Immature natural killer cell (primary cell): ENCODE measurements at regions not wholly inside any gene's neighbourhood (a gene's known extent, or its start where the extent isn't known, plus 50 kb on each side); places are given as distances from the start of the nearest gene placed in this dataset.
"Not testable (repeated sequence)": the region's sequence is repeated elsewhere in the genome, so short reads cannot be mapped to it uniquely, and the experiment has no call there.

Source experiments
- DNase-seq, 3 donors: peaks; one replicate each; pipeline ENCODE4 v3.0.0; 2022; ENCODE audit warnings: mixed read lengths in 1 of 3
- H3K27ac Mint-ChIP-seq, 6 donors: one replicate each; pipeline ENCODE4 v1.8.0; 2020; ENCODE audit warnings: mixed read lengths in 6 of 6, mild to moderate bottlenecking in 5 of 6, inconsistent platforms in 4 of 6, moderate library complexity in 3 of 6
- H3K27me3 Mint-ChIP-seq, 3 donors: one replicate each; pipeline ENCODE4 v1.8.0; 2020 to 2021; ENCODE audit warnings: low read depth in 3 of 3, mild to moderate bottlenecking in 3 of 3, mixed read lengths in 3 of 3, moderate library complexity in 3 of 3, inconsistent platforms in 1 of 3
- H3K36me3 Mint-ChIP-seq, 3 donors: one replicate each; pipeline ENCODE4 v1.8.0; 2020; ENCODE audit warnings: mixed read lengths in 3 of 3, inconsistent platforms in 2 of 3, mild to moderate bottlenecking in 2 of 3
- H3K4me1 Mint-ChIP-seq, 2 donors: one replicate each; pipeline ENCODE4 v1.8.0; 2020; ENCODE audit warnings: inconsistent platforms in 2 of 2, mild to moderate bottlenecking in 2 of 2, mixed read lengths in 2 of 2, moderate library complexity in 1 of 2
- H3K4me3 Mint-ChIP-seq, 5 donors: one replicate each; pipeline ENCODE4 v1.8.0; 2020; ENCODE audit warnings: mild to moderate bottlenecking in 5 of 5, mixed read lengths in 5 of 5, inconsistent platforms in 3 of 5, moderate library complexity in 3 of 5
- H3K9me3 Mint-ChIP-seq, 6 donors: one replicate each; pipeline ENCODE4 v1.8.0; 2020; ENCODE audit warnings: mild to moderate bottlenecking in 6 of 6, mixed read lengths in 6 of 6, inconsistent platforms in 4 of 6, moderate library complexity in 3 of 6

DNA sequence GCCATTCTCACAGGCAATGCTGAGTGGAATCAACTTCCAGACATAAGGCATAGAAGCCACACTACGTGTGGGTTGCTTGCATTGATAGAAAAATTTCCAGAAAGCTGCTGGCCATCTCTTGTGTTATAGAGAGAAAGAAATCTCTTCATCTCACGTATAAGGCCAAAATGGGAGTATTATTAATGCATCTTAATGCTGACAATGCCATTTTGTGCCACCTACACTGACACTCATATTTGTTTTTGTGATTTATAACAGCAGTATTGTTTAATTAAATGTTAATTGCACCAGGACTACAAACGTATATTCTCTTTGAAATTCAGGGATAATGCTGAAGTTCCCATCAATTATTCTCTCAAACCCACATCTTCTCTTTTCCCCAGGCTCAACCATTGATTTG is 56.1 kb upstream of the TMEM132D start:
- peaks cover 0 to 3% (median 3%) of the 10 kb centered on the region in 3 donors for H3K27me3 Mint-ChIP-seq
- no peak overlapping the region for H3K27ac Mint-ChIP-seq
- DNase-seq = no peak
- no peaks in the 10 kb centered on the region for H3K36me3 Mint-ChIP-seq
- H3K4me3 Mint-ChIP-seq = no peak overlapping the region
- H3K4me1 Mint-ChIP-seq = no peaks in the 10 kb centered on the region
- no peaks in the 10 kb centered on the region for H3K9me3 Mint-ChIP-seq

DNA sequence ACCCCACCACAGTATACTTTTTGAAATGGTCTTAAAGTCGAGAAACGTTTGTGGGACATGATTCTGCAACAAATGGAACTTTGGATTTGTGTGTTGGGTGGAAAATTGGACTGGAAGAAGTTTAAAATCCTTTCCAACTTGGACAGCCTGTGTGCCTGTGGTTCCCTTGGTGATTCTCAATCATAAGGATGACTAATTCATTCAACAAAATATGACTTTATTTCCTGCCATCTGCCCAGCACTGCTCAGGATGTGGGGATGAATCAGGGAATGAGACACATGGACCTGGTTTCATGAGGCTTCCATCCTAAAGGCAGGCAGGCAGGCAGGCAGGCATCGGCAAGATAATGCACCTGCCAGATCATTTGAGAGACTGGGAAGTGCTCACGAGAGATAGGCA is 57.3 kb upstream of the TMEM132D start:
- no peaks in the 10 kb centered on the region for H3K36me3 Mint-ChIP-seq
- no peak for DNase-seq
- H3K27ac Mint-ChIP-seq = no peak overlapping the region
- peaks cover 1 to 3% (median 3%) of the 10 kb centered on the region in 3 donors for H3K27me3 Mint-ChIP-seq
- H3K9me3 Mint-ChIP-seq = no peaks in the 10 kb centered on the region
- no peaks in the 10 kb centered on the region for H3K4me1 Mint-ChIP-seq
- H3K4me3 Mint-ChIP-seq = no peak overlapping the region

DNA sequence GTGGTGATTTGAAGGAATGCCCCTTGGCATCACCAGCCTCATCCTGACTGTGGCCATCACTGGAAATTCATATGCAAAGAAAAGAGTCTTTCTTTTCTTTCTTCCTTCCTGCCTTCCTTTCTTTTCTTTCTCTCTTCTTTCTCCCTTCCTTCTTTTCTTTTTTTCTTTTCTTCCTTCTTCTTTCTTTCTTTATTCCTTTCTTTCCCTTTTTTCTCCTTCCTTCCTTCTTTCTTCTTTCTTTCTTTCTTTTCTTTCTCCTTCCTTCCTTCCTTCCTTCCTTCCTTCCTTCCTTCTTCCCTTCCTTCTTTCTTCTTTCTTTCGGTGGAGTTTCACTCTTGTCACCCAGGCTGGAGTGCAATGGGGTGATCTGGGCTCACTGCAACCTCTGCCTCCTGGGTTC is 58.0 kb upstream of the TMEM132D start:
- no peak for DNase-seq
- H3K27me3 Mint-ChIP-seq = peaks cover 1 to 3% (median 3%) of the 10 kb centered on the region in 3 donors
- H3K27ac Mint-ChIP-seq = no peak overlapping the region
- no peaks in the 10 kb centered on the region for H3K36me3 Mint-ChIP-seq
- H3K9me3 Mint-ChIP-seq = no peaks in the 10 kb centered on the region
- no peaks in the 10 kb centered on the region for H3K4me1 Mint-ChIP-seq
- no peak overlapping the region for H3K4me3 Mint-ChIP-seq

DNA sequence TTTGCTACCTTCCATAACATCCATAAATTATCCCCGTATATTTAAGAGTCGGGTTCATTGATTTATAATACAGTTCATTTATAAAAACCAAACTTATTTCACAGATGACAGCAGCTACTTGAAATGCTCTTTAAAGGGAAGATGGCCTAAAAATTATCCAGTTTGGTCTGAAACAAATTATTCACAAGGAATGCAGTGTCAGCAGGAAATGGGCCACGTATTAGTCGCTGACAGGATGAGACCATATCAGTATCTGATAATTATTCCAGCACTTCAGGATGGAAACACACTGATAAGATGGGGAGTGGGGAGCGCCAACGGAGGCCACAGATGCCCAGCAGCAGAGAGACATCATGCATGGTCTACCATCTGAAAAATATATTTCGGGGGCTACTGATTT is 60.5 kb upstream of the TMEM132D start:
- Mint-ChIP-seq H3K27me3 (peaks cover 1 to 3% (median 3%) of the 10 kb centered on the region in 3 donors), H3K27ac (no peak overlapping the region), H3K4me1 (no peaks in the 10 kb centered on the region), H3K36me3 (no peaks in the 10 kb centered on the region), H3K9me3 (no peaks in the 10 kb centered on the region), H3K4me3 (no peak overlapping the region)
- DNase-seq = no peak

DNA sequence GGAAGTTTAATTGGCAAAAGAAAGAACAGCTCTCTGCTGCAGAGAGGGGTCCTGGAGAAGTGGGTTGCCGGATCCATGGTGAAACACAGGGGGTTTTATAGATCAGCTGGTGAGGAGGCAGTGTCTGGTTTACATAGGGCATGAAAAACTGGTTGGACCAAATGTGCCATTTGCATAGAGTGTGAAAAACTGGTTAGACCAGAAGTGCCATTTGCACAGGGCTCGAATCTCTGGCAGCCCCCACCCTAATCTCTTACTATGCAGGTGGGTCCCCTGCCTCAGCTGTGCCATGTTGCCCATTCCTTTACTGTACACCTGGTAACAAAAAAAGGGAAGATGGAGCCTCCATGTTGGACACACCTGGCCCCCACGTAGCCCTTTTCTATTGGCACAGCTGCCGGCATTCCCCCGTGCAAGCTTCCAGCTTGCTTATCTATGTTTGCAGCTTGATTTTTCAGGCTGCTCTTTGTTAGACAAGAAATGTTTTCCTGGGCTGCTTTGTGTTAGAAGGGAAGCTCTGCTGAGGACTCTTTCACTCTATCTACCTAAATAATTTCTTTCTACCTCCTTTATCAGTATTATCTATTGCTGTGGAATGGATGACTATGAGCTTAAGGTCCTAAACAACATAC is 61.1 kb upstream of the TMEM132D start:
- Mint-ChIP-seq H3K27ac (no peak overlapping the region), H3K9me3 (no peaks in the 10 kb centered on the region), H3K36me3 (no peaks in the 10 kb centered on the region), H3K4me1 (no peaks in the 10 kb centered on the region), H3K4me3 (no peak overlapping the region), H3K27me3 (peaks cover 1 to 3% (median 3%) of the 10 kb centered on the region in 3 donors)
- no peak for DNase-seq

DNA sequence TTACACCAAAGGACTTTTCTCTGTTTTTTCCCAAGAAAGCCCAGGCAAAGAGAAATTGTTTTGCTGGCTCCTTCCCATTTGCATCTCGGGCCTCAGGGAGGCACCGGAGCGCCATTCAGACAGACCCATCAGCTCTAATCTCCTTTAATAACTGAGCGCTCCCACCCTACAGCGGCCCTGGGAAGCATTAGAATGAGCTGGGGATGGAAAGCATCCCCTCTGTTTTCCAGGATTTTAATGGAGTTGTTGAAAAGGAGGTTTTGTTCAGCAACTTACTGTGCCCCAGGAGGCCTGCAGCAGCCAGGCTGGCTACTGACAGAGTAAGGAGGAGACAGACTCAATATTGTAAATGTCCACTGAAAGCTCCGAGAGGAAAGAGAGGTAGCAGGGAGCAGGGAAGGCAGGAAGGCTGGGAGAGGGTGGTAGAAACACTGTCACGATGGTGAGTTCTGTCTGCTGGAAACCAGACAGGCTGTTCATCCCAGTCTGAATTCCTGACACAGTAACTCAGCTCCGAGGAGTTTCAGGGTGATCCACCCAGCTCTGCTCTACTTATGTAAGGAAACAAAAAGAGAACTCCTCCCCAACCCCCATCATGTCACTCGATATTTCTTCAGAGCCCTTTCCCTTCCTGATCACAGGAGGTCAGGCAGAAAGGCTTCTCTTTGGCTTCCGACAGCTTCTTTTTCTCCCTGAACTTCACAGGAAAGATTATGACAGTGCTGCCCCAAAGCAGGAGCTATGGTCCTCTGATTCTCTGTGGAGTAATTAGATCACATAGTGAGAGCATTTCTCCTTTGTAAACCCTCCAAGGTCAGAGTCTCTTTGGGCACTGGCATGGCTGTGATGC is 62.5 kb upstream of the TMEM132D start:
- Mint-ChIP-seq H3K4me1 (no peaks in the 10 kb centered on the region), H3K36me3 (no peaks in the 10 kb centered on the region), H3K27ac (no peak overlapping the region), H3K4me3 (no peak overlapping the region), H3K9me3 (peaks cover 0 to 1% (median 0%) of the 10 kb centered on the region in 6 donors), H3K27me3 (peaks cover 3 to 5% (median 4%) of the 10 kb centered on the region in 3 donors)
- no peak for DNase-seq

DNA sequence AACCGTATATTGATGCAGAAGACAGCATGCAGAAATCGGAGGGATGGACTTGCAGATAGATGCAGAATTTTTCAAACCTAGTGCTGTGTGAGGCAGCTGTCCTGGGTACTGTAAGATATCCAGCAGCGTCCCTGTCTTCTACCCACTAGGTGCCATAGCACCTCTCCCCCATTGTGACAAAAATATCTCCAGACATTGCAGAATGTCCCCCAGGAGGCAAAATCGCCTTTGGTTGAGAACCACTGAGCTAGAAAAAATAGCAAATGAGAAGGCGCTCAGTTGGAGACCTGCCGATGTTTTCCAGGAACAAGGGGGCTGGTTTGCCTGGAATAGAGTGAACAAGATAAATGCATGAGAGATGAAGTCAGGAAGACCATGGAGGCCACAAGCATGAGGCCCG is 67.9 kb upstream of the TMEM132D start:
- peaks cover 3 to 4% (median 3%) of the 10 kb centered on the region in 3 donors for H3K27me3 Mint-ChIP-seq
- H3K4me3 Mint-ChIP-seq = no peak overlapping the region
- no peak overlapping the region for H3K27ac Mint-ChIP-seq
- no peaks in the 10 kb centered on the region for H3K36me3 Mint-ChIP-seq
- peaks cover 0 to 4% (median 0%) of the 10 kb centered on the region in 6 donors for H3K9me3 Mint-ChIP-seq
- no peak for DNase-seq
- H3K4me1 Mint-ChIP-seq = no peaks in the 10 kb centered on the region

DNA sequence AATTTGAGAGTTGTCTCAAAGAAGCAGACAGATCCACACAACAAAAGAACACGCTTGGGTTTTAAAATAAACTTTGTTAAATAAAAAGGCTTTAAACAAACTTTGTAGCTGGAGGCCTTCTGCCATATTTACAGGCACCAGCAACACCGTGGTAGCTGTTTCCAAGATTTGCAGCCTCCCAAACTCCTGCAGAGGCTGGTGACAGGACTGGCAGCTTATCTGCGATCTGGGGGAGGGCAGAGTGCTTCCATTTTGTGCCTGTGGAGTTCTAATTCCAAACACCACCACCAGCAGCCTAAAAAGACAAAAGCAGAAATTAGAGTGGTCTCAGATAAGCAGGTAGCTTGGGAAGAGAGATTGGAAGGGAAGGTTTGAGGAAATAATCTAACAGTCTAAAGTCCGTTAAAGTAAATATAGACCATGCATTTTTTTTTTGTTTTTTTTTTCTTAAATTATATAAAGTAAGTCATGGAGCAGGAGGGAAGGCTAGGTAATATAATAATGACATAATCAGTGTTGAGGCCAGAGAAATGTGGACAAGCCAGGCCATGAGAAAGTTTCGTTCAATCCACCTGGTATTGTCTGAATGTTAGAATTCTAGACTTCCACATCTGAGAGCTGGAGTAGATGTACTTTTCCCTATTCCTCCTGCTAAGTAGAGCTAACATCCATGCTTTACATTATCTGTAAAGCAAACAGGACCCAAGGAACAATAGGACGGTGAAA is 69.6 kb upstream of the TMEM132D start:
- peaks cover 3 to 4% (median 3%) of the 10 kb centered on the region in 3 donors for H3K27me3 Mint-ChIP-seq
- no peaks in the 10 kb centered on the region for H3K4me1 Mint-ChIP-seq
- H3K36me3 Mint-ChIP-seq = no peaks in the 10 kb centered on the region
- H3K27ac Mint-ChIP-seq = no peak overlapping the region
- peaks cover 0 to 4% (median 0%) of the 10 kb centered on the region in 6 donors for H3K9me3 Mint-ChIP-seq
- no peak for DNase-seq
- H3K4me3 Mint-ChIP-seq = no peak overlapping the region

DNA sequence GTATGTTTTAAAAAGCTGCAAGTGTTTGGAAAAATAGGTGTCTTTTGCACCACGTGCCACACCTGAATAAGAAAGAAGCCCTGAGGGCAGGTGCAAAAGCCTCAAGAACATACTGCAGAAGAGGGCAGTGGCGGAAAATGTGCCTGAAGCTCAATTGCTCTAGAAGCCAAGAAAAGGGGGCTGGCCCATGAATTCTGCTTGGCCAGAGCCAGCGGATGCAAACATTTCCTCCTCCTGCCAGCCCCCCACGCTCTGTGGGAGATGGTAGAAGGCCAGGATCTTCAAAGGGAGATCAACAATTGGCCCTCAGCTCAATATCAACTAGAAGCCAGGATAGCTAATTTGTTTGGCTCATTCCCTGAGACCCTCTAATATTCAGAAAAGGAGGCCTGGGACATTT is 80.3 kb upstream of the TMEM132D start:
- Mint-ChIP-seq H3K9me3 (peaks cover 0 to 5% (median 0%) of the 10 kb centered on the region in 6 donors), H3K36me3 (no peaks in the 10 kb centered on the region), H3K4me1 (no peaks in the 10 kb centered on the region), H3K27ac (no peak overlapping the region), H3K4me3 (no peak overlapping the region), H3K27me3 (peaks cover 7 to 11% (median 8%) of the 10 kb centered on the region in 3 donors)
- no peak for DNase-seq

DNA sequence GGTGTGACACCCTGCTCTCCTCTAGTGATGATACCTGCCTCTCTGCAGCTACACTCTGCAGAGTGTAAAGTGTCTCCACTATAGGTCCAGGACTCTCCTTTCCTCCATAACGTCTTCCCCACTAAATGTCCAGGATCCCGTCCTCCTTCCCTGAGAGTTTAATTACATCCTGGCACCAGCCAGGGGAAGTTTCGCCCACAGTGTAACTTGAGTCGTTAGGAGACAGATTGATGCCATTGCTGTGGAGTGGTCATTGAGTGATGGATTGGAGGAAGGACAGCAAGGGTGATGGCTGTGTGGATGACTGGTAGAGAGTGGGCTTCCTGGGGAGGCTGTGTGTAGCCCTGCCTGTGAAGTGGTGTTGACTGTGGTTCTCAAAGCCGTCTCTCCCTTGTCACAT is 84.0 kb upstream of the TMEM132D start:
- Mint-ChIP-seq H3K4me3 (no peak overlapping the region), H3K36me3 (no peaks in the 10 kb centered on the region), H3K27me3 (peaks cover 6 to 9% (median 7%) of the 10 kb centered on the region in 3 donors), H3K4me1 (no peaks in the 10 kb centered on the region), H3K9me3 (peaks cover 0 to 5% (median 0%) of the 10 kb centered on the region in 6 donors), H3K27ac (no peak overlapping the region)
- no peak for DNase-seq

DNA sequence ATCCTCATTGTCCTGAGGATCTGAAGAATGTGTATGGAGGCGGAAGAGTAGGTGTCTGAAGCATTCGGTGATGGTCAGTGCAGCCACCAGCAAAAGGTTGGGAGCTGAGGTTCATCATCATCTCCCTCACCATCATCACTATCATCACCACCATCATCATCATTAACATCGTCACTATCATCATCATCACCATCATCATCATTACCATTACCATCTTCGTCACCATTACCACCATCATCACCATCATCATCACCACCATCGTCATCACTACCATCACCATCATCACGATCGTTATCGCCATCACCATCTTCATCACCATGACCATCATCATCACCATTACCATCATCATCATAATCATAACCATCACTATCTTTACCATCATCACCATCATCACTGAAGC is 90.8 kb upstream of the TMEM132D start:
- no peak for DNase-seq

DNA sequence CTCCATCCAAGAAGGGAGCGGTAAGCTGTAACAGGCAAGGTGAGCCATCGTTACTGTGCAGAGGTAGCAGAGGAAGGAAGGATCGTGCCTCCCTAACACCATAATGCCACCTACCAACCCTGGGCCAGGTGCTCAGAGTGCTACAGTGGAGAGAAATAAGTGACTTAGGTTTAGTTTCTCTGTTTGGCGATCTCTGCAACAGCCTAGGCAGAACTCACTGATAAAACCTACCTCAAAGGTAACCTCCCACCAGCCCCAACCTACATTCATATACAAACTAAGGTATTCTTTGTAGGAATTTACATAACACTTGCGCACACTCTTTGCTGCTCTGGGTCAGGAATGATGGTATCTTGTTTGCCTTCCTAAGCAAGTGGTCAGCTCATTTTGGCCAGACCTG is 93.4 kb upstream of the TMEM132D start:
- H3K27me3 Mint-ChIP-seq = peaks cover 0 to 1% (median 0%) of the 10 kb centered on the region in 3 donors
- H3K9me3 Mint-ChIP-seq = peaks cover 0 to 6% (median 2%) of the 10 kb centered on the region in 6 donors
- H3K36me3 Mint-ChIP-seq = no peaks in the 10 kb centered on the region
- no peak overlapping the region for H3K27ac Mint-ChIP-seq
- no peaks in the 10 kb centered on the region for H3K4me1 Mint-ChIP-seq
- H3K4me3 Mint-ChIP-seq = no peak overlapping the region
- DNase-seq = no peak

More for the DNA sequence above, 90.8 kb upstream of the TMEM132D start:
- Mint-ChIP-seq H3K27ac (no peak overlapping the region), H3K4me1 (no peaks in the 10 kb centered on the region), H3K36me3 (no peaks in the 10 kb centered on the region), H3K27me3 (no peaks in the 10 kb centered on the region), H3K9me3 (peaks cover 0 to 8% (median 2%) of the 10 kb centered on the region in 6 donors), H3K4me3 (no peak overlapping the region)

DNA sequence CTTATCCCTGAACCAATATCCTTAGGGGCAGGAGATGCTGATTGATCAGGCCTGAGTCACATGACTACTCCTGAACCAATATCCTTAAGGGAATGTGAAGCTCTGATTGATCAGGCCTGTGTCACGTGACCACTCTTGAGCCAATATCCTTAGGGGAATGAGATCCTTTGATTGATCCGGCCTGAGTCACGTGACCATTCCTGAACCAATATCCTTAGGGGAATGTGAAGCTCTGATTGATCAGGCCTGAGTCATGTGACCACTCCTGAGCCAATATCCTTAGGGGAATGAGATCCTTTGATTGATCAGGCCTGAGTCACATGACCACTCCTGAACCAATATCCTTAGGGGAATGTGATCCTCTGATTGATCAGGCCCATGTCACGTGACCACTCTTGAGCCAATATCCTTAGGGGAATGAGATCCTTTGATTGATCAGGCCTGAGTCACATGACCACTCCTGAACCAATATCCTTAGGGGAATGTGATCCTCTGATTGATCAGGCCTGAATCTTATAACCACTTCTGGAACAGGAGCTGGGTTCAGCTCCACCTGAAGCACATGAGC is 100.6 kb upstream of the TMEM132D start:
- DNase-seq, H3K4me3 Mint-ChIP-seq, H3K4me1 Mint-ChIP-seq, H3K27ac Mint-ChIP-seq, H3K27me3 Mint-ChIP-seq, H3K36me3 Mint-ChIP-seq, H3K9me3 Mint-ChIP-seq: not testable (repeated sequence)

DNA sequence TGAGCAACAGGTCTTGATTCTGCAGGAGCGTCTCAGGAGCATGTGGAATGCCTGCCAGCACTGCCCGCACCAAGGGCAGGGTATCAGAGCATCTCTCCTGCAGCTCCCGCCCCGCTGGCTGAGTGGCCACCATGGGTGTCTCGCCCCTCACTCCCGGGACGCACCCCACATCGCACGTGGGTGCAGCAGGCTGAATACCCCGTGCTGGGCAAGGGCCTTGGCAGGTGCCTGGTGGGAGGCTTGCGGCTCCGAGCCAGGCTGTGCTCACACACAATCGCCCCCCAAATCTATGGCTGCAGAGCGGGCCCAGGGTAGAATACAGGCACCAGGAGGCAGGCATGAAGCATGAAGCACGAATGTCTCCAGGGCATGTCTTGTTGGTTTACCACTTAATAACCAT is 103.9 kb upstream of the TMEM132D start:
- H3K4me1 Mint-ChIP-seq = no peaks in the 10 kb centered on the region
- no peak overlapping the region for H3K27ac Mint-ChIP-seq
- no peaks in the 10 kb centered on the region for H3K36me3 Mint-ChIP-seq

More for the DNA sequence above, 103.9 kb upstream of the TMEM132D start:
- no peak for DNase-seq
- H3K9me3 Mint-ChIP-seq = peaks cover 0 to 2% (median 0%) of the 10 kb centered on the region in 6 donors
- no peak overlapping the region for H3K4me3 Mint-ChIP-seq
- H3K27me3 Mint-ChIP-seq = peaks cover 0 to 4% (median 3%) of the 10 kb centered on the region in 3 donors
